SH-SY5Y (cell line): ENCODE measurements at regions not wholly inside any gene's neighbourhood (a gene's known extent, or its start where the extent isn't known, plus 50 kb on each side); places are given as distances from the start of the nearest gene placed in this dataset.

Source experiments
- GATA2 ChIP-seq: IDR thresholded peaks from 2 replicates; pipeline ENCODE4 v1.6.1; 2011; ENCODE audit warnings: mild to moderate bottlenecking, low read depth, low read length
- GATA3 ChIP-seq: IDR thresholded peaks from 2 replicates; pipeline ENCODE4 v1.6.1; 2011; ENCODE audit warnings: low read depth, mild to moderate bottlenecking, low read length, moderate library complexity

DNA sequence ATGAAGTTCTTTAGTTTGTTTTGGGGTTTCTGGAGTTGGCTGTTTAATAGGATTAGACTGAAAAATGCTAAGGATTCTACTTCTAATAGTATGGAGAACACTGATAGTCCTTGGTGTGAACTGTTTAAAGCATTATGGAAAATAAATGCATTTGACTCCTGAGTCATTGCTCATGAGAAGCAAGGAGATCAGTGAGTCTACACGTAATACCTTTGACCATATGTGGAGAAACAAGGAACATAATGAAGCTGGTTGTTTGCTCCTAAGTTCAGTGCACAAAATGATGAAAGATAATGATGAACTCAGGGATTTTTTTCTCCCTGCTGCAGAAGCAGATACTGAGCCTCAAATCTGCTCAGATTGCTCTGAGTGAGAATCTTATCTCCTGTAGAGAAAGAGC is 158.9 kb upstream of the COL11A1 start:
- TF ChIP-seq GATA3: no peak
- no peak for TF ChIP-seq GATA2
